ENCODE measurements at regions not wholly inside any gene's neighbourhood (a gene's known extent, or its start where the extent isn't known, plus 50 kb on each side); places are given as distances from the start of the nearest gene placed in this dataset.

GRCh38 chr2:238654479-238655197 lies 193.2 kb upstream of the TWIST2 start:
- TF ChIP-seq CTCF (IDR thresholded peaks at IDR 0.05) = no peak
- Histone ChIP-seq H3K36me3 (no peaks in the 10 kb centered on the region), H3K27me3 (no peaks in the 10 kb centered on the region), H3K4me1 (no peaks in the 10 kb centered on the region), H3K4me3 (no peak overlapping the region), H3K27ac (no peak overlapping the region), H3K9me3 (no peaks in the 10 kb centered on the region)
- peak; percentile 28 for DNase-seq (ENCODE audit: low spot score)

DNA sequence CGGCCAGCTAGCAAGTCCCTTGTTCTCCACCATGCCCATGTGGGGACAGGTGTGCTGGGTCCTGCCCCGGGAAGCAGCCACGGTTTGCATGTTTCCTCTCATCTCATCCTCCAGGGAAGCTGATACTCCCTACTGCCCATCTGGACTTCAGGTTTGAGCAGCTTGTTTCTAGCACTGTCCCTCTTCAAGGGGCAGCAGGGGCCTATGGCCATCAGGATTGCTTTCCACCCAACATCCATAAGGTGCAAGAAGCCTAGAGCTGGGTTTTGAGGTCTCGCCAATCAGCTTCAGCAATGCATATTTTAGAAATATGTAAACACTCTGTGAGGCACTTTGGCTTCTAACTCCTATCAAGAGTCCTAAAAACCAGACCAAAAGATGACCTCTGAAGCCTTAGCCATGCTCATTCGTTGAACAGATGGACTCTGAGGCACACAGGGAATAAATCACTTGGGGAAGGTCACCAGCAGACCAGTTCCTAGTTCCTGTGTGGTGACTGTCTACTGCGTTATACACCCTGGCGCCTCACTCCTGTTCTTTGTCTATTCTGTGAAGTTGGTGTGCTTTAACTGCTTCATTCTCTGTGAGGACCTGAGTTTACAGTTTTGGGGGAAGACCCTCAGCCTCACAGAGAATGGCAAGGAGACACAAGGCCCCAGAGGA lies 192.6 kb upstream of the TWIST2 start:
- Histone ChIP-seq H3K27ac (no peak overlapping the region), H3K27me3 (no peaks in the 10 kb centered on the region), H3K36me3 (no peaks in the 10 kb centered on the region), H3K4me3 (no peak overlapping the region), H3K4me1 (no peaks in the 10 kb centered on the region), H3K9me3 (no peaks in the 10 kb centered on the region)
- TF ChIP-seq CTCF (IDR thresholded peaks at IDR 0.05) = no peak
- peak; percentile 28 for DNase-seq (ENCODE audit: low spot score)

GRCh38 chr2:238655974-238656722 lies 191.7 kb upstream of the TWIST2 start:
- H3K36me3 ChIP-seq = no peaks in the 10 kb centered on the region
- H3K9me3 ChIP-seq = peaks cover 0 to 4% of the 10 kb centered on the region in 2 donors
- no peak overlapping the region for H3K27ac ChIP-seq
- no peak overlapping the region for H3K4me3 ChIP-seq
- no peaks in the 10 kb centered on the region for H3K4me1 ChIP-seq
- no peaks in the 10 kb centered on the region for H3K27me3 ChIP-seq
- no peak for TF ChIP-seq CTCF (IDR thresholded peaks at IDR 0.05)
- peak; percentile 21 for DNase-seq (ENCODE audit: low spot score)

- H3K9me3 ChIP-seq = peaks cover 0 to 16% of the 10 kb centered on the region in 2 donors
- DNase-seq (ENCODE audit: low spot score) = peak; percentile 50
- H3K4me3 ChIP-seq = no peak overlapping the region
- H3K27ac ChIP-seq = no peak overlapping the region
- H3K27me3 ChIP-seq = no peaks in the 10 kb centered on the region
- no peak for TF ChIP-seq CTCF (IDR thresholded peaks at IDR 0.05)
- H3K36me3 ChIP-seq = no peaks in the 10 kb centered on the region
- H3K4me1 ChIP-seq = no peaks in the 10 kb centered on the region
Measured at GRCh38 chr2:238657132-238658053, 190.5 kb upstream of the TWIST2 start.

DNA sequence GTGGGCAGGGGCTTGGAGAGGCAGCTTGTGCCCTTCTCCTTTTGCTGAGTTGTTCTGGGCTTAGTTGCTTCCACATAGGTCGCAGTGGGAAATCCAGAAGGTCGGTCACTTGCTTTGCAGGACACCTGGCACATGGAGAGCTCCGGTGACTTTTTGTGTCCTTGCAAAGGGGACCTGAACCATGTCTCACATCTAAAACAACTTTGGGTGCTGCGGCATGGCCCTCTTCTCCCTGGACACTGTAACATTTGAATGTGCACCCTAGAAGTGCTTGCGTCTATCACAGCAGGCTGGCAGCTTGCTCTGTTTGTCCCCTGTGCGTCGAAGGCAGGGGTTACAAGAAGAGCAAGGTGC lies 189.9 kb upstream of the TWIST2 start:
- DNase-seq (ENCODE audit: low spot score) = no peak
- Histone ChIP-seq H3K4me1 (no peaks in the 10 kb centered on the region), H3K36me3 (no peaks in the 10 kb centered on the region), H3K27ac (no peak overlapping the region), H3K4me3 (no peak overlapping the region), H3K9me3 (peaks cover 0 to 16% of the 10 kb centered on the region in 2 donors), H3K27me3 (no peaks in the 10 kb centered on the region)
- TF ChIP-seq CTCF (IDR thresholded peaks at IDR 0.05) = no peak
